Trophoblast cell (in vitro differentiated cells and primary cell): ENCODE measurements at regions not wholly inside any gene's neighbourhood (a gene's known extent, or its start where the extent isn't known, plus 50 kb on each side); places are given as distances from the start of the nearest gene placed in this dataset.
"Not testable (repeated sequence)": the region's sequence is repeated elsewhere in the genome, so short reads cannot be mapped to it uniquely, and the experiment has no call there.

ENCODE experiments used
- DNase-seq, 2 donors: peaks; one replicate each; pipeline ENCODE4 v3.0.0-alpha.2; 2016
- H2AFZ ChIP-seq: 2 replicates; pipeline ENCODE4 v1.6.1; 2013; ENCODE audit warnings: low read length, moderate library complexity, mild to moderate bottlenecking; ENCODE audit not compliant: insufficient read depth, poor library complexity
- H2AK5ac ChIP-seq: 2 replicates; pipeline ENCODE4 v1.6.1; 2013; ENCODE audit warnings: mild to moderate bottlenecking, low read length
- H2BK120ac ChIP-seq: 2 replicates; pipeline ENCODE4 v1.6.1; 2013; ENCODE audit warnings: low read length, mild to moderate bottlenecking, moderate library complexity; ENCODE audit not compliant: insufficient read depth, poor library complexity
- H2BK12ac ChIP-seq: 2 replicates; pipeline ENCODE4 v1.6.1; 2013; ENCODE audit warnings: mild to moderate bottlenecking, low read length, moderate library complexity
- H2BK5ac ChIP-seq: 2 replicates; pipeline ENCODE4 v1.6.1; 2013; ENCODE audit warnings: low read length, low read depth, moderate library complexity, mild to moderate bottlenecking; ENCODE audit not compliant: poor library complexity
- H3K14ac ChIP-seq: 2 replicates; pipeline ENCODE4 v1.6.1; 2013; ENCODE audit warnings: mild to moderate bottlenecking, low read length
- H3K18ac ChIP-seq: 2 replicates; pipeline ENCODE4 v1.6.1; 2013; ENCODE audit warnings: mild to moderate bottlenecking, low read length
- H3K23ac ChIP-seq: 2 replicates; pipeline ENCODE4 v1.6.1; 2013; ENCODE audit warnings: low read length
- H3K27ac ChIP-seq: 2 replicates; pipeline ENCODE4 v1.5.1; 2013; ENCODE audit warnings: low read depth, mild to moderate bottlenecking, inconsistent platforms, low read length, moderate library complexity
- H3K27me3 ChIP-seq: 2 replicates; pipeline ENCODE4 v1.6.1; 2013; ENCODE audit warnings: inconsistent platforms, mild to moderate bottlenecking, low read length, moderate library complexity; ENCODE audit not compliant: insufficient read depth
- H3K36me3 ChIP-seq, 2 experiments: 1 replicate in 1 of 2; 2 replicates in 1 of 2; pipeline ENCODE4 v1.6.1; 2013; ENCODE audit warnings: low read length in 2 of 2, mild to moderate bottlenecking in 2 of 2, moderate library complexity in 1 of 2; ENCODE audit not compliant: insufficient read depth in 2 of 2, control insufficient read depth in 1 of 2
- H3K4ac ChIP-seq: 2 replicates; pipeline ENCODE4 v1.6.1; 2013; ENCODE audit warnings: low read depth, mild to moderate bottlenecking, low read length, moderate library complexity
- H3K4me1 ChIP-seq, 2 experiments: 1 replicate in 1 of 2; 2 replicates in 1 of 2; pipeline ENCODE4 v1.6.1; 2013; ENCODE audit warnings: low read length in 2 of 2, mild to moderate bottlenecking in 2 of 2, moderate library complexity in 1 of 2; ENCODE audit not compliant: insufficient read depth in 2 of 2, control insufficient read depth in 1 of 2
- H3K4me2 ChIP-seq: 2 replicates; pipeline ENCODE4 v1.6.1; 2013; ENCODE audit warnings: inconsistent platforms, mild to moderate bottlenecking, low read length, moderate library complexity
- H3K4me3 ChIP-seq: 2 replicates; pipeline ENCODE4 v1.5.1; 2013; ENCODE audit warnings: mild to moderate bottlenecking, low read depth, low read length, inconsistent platforms
- H3K79me1 ChIP-seq: one replicate; pipeline ENCODE4 v1.6.1; 2013; ENCODE audit warnings: low read length
- H3K79me2 ChIP-seq: 2 replicates; pipeline ENCODE4 v1.6.1; 2013; ENCODE audit warnings: low read length, mild to moderate bottlenecking; ENCODE audit not compliant: control insufficient read depth, insufficient read depth, poor library complexity
- H3K9ac ChIP-seq: 2 replicates; pipeline ENCODE4 v1.6.1; 2013; ENCODE audit warnings: mild to moderate bottlenecking, low read length
- H3K9me3 ChIP-seq: 2 replicates; pipeline ENCODE4 v1.6.1; 2013; ENCODE audit warnings: low read depth, mild to moderate bottlenecking, control low read depth, inconsistent platforms, low read length; ENCODE audit not compliant: insufficient read depth
- H4K12ac ChIP-seq: 2 replicates; pipeline ENCODE4 v1.6.1; 2013; ENCODE audit warnings: low read depth, mild to moderate bottlenecking, low read length, moderate library complexity
- H4K8ac ChIP-seq: 2 replicates; pipeline ENCODE4 v1.6.1; 2013; ENCODE audit warnings: low read depth, mild to moderate bottlenecking, low read length, moderate library complexity
- H4K91ac ChIP-seq: one replicate; pipeline ENCODE4 v1.6.1; 2013; ENCODE audit warnings: low read depth, mild to moderate bottlenecking, low read length, moderate library complexity
- WGBS: extraction: QIAGEN DNeasy Blood & Tissue Kit; methylation state at CpG from one replicate; pipeline ENCODE4 v1.1.7; 2013; ENCODE audit warnings: missing lambda C conversion rate; ENCODE audit not compliant: insufficient read length, insufficient coverage; ENCODE audit errors: extremely low coverage; 5-methylcytosine and 5-hydroxymethylcytosine counted together

DNA sequence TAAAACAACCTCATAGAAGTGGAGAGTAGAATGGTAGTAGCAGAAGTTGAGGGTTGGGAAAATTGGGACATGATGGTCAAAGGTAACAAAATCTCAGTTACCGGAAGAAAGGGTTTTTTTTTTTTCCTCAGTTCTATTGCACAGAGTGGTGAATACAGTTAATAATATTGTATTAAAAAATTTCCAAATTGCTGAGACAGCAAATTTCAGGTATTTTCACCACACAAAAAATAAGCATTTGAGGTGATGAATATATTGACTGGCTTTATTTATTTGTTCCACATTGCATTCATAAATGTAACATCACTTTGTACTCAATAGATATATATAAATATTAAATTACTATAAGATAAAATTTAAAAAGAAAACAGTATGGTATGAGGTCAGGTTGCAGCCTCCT is 373.8 kb downstream of the ETV1 start:
- no peaks in the 10 kb centered on the region for H3K27me3 ChIP-seq

DNA sequence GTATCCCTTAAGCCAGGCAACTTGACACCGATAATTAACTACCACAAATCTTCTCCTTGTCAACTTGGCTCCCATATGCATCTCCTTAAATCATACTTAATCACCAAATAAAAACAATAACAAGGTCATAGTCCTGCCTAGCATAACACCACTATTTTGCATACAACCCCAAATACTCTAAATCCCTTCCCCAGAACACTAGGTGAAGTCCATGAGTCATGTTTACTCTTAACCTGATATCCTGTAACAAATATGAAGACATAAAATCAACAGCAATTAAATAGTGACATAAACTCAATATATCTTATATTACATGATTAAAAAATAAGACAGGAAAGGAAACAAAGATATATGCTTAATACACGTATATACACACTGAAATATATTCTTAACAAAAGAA is 362.0 kb downstream of the ETV1 start:
- H3K4me2 ChIP-seq = no peak overlapping the region

More for the DNA sequence above, 373.8 kb downstream of the ETV1 start:
- Histone ChIP-seq H2AK5ac (no peak overlapping the region), H3K79me2 (no peaks in the 10 kb centered on the region), H3K9ac (no peak overlapping the region), H2BK120ac (no peak overlapping the region), H3K27ac (no peak overlapping the region), H4K12ac (no peak overlapping the region), H4K91ac (no peak overlapping the region), H2AFZ (no peak overlapping the region), H3K4ac (no peak overlapping the region), H3K4me2 (no peak overlapping the region), H3K4me3 (no peak overlapping the region), H3K9me3 (no peaks in the 10 kb centered on the region), H2BK5ac (no peak overlapping the region), H3K18ac (no peak overlapping the region), H3K79me1 (no peaks in the 10 kb centered on the region), H3K23ac (no peak overlapping the region), H3K14ac (no peak overlapping the region), H2BK12ac (no peak overlapping the region), H3K4me1 (no peaks in the 10 kb centered on the region), H4K8ac (no peak overlapping the region), H3K36me3 (no peaks in the 10 kb centered on the region)
- DNase-seq = no peak
- WGBS = no CpG with 5 or more reads among the region's 1 CpG

GRCh38 chr7:13628239-13629001 is 361.0 kb downstream of the ETV1 start:
- no CpG with 5 or more reads among the region's 6 CpGs for WGBS
- Histone ChIP-seq H3K27me3 (no peaks in the 10 kb centered on the region), H3K4me2 (no peak overlapping the region), H3K4me3 (no peak overlapping the region), H2AK5ac (no peak overlapping the region), H2BK5ac (no peak overlapping the region), H3K36me3 (no peaks in the 10 kb centered on the region), H3K4ac (no peak overlapping the region), H3K9me3 (no peaks in the 10 kb centered on the region), H2BK12ac (no peak overlapping the region), H3K18ac (no peak overlapping the region), H3K23ac (no peak overlapping the region), H2AFZ (no peak overlapping the region), H3K14ac (no peak overlapping the region), H4K12ac (no peak overlapping the region), H3K79me2 (no peaks in the 10 kb centered on the region), H3K27ac (no peak overlapping the region), H4K91ac (no peak overlapping the region), H4K8ac (no peak overlapping the region), H3K4me1 (no peaks in the 10 kb centered on the region), H3K9ac (no peak overlapping the region), H3K79me1 (no peaks in the 10 kb centered on the region), H2BK120ac (no peak overlapping the region)
- DNase-seq = peak; percentile 22 to 73

More for the DNA sequence above, 362.0 kb downstream of the ETV1 start:
- H4K12ac ChIP-seq = no peak overlapping the region
- no peaks in the 10 kb centered on the region for H3K9me3 ChIP-seq
- no CpG with 5 or more reads among the region's 2 CpGs for WGBS
- H3K27ac ChIP-seq = no peak overlapping the region
- no peak overlapping the region for H2AK5ac ChIP-seq
- no peaks in the 10 kb centered on the region for H3K27me3 ChIP-seq
- no peak overlapping the region for H3K9ac ChIP-seq
- no peaks in the 10 kb centered on the region for H3K79me2 ChIP-seq
- H2AFZ ChIP-seq = no peak overlapping the region
- H3K4me1 ChIP-seq = no peaks in the 10 kb centered on the region
- H4K8ac ChIP-seq = no peak overlapping the region
- no peaks in the 10 kb centered on the region for H3K79me1 ChIP-seq
- DNase-seq = no peak
- no peak overlapping the region for H3K23ac ChIP-seq
- no peaks in the 10 kb centered on the region for H3K36me3 ChIP-seq
- no peak overlapping the region for H4K91ac ChIP-seq
- H3K4ac ChIP-seq = no peak overlapping the region
- H2BK120ac ChIP-seq = no peak overlapping the region
- H3K14ac ChIP-seq = no peak overlapping the region
- no peak overlapping the region for H2BK12ac ChIP-seq
- H2BK5ac ChIP-seq = no peak overlapping the region
- no peak overlapping the region for H3K4me3 ChIP-seq
- no peak overlapping the region for H3K18ac ChIP-seq

GRCh38 chr7:13631207-13632049 is 358.0 kb downstream of the ETV1 start:
- H3K4ac ChIP-seq, H3K36me3 ChIP-seq, H3K14ac ChIP-seq, H3K4me1 ChIP-seq, H4K12ac ChIP-seq, H2BK5ac ChIP-seq, H2BK12ac ChIP-seq, H3K4me2 ChIP-seq, H3K27ac ChIP-seq, H3K23ac ChIP-seq, H2AK5ac ChIP-seq, H2BK120ac ChIP-seq, H3K9me3 ChIP-seq, H3K79me1 ChIP-seq, H3K18ac ChIP-seq, H4K91ac ChIP-seq, H3K79me2 ChIP-seq, DNase-seq, H2AFZ ChIP-seq, H3K9ac ChIP-seq, H4K8ac ChIP-seq, H3K4me3 ChIP-seq, H3K27me3 ChIP-seq: not testable (repeated sequence)
- WGBS = no CpG with 5 or more reads among the region's 2 CpGs
